OCI-LY3 (cell line): ENCODE measurements at regions not wholly inside any gene's neighbourhood (a gene's known extent, or its start where the extent isn't known, plus 50 kb on each side); places are given as distances from the start of the nearest gene placed in this dataset.

Experiments
- H2AFZ ChIP-seq: fragments of 200-600, 300-600 bp; shearing (Covaris generic); 2 replicates; pipeline ENCODE4 v1.6.0; 2014; ENCODE audit warnings: antibody characterized with exemption, low read depth, low read length
- H3K27ac ChIP-seq: fragments of 200-600, 300-600 bp; sonication (generic); 2 replicates; pipeline ENCODE4 v1.5.1; 2014; ENCODE audit warnings: mild to moderate bottlenecking, low read length, moderate library complexity, mixed read lengths
- H3K27me3 ChIP-seq: fragments of 200-600, 300-600 bp; sonication (generic); 2 replicates; pipeline ENCODE4 v1.6.1; 2014; ENCODE audit warnings: low read depth, low read length, mixed read lengths
- H3K36me3 ChIP-seq: fragments of 200-600, 300-600 bp; sonication (generic); replicated peaks from 2 replicates; pipeline ENCODE3; 2014; ENCODE audit warnings: low read depth, low read length, mixed read lengths
- H3K4me1 ChIP-seq: fragments of 300-600, 200-600 bp; sonication (generic); 2 replicates; pipeline ENCODE4 v1.6.1; 2014; ENCODE audit warnings: low read length, mixed read lengths
- H3K4me2 ChIP-seq: fragments of 200-600, 300-600 bp; sonication (generic); 2 replicates; pipeline ENCODE4 v1.6.1; 2014; ENCODE audit warnings: low read length, mixed read lengths
- H3K4me3 ChIP-seq: fragments of 300-600, 200-600 bp; sonication (generic); 2 replicates; pipeline ENCODE4 v1.5.1; 2014; ENCODE audit warnings: antibody characterized with exemption, mild to moderate bottlenecking, low read length, moderate library complexity
- H3K79me2 ChIP-seq: fragments of 300-600, 200-600 bp; shearing (Covaris generic); 2 replicates; pipeline ENCODE4 v1.6.1; 2014; ENCODE audit warnings: mild to moderate bottlenecking, low read length, mixed read lengths
- H3K9ac ChIP-seq: fragments of 300-600, 200-600 bp; shearing (Covaris generic); 2 replicates; pipeline ENCODE4 v1.6.0; 2014; ENCODE audit warnings: mild to moderate bottlenecking, low read length, moderate library complexity
- H3K9me3 ChIP-seq: fragments of 200-600, 300-600 bp; shearing (Covaris generic); 2 replicates; pipeline ENCODE4 v1.6.1; 2014; ENCODE audit warnings: low read length, mixed read lengths; ENCODE audit not compliant: insufficient read depth
- H4K20me1 ChIP-seq: fragments of 200-600, 300-600 bp; sonication (generic); 2 replicates; pipeline ENCODE4 v1.6.1; 2016; ENCODE audit warnings: low read length, mixed read lengths; ENCODE audit not compliant: insufficient read depth
- CTCF ChIP-seq: fragments of 200-600, 300-600 bp; sonication (generic); IDR thresholded peaks from 2 replicates; pipeline ENCODE4 v1.5.1; 2014; ENCODE audit warnings: antibody characterized with exemption, low read length, low read depth
- EZH2phosphoT487 ChIP-seq: fragments of 200-600 bp; shearing (Covaris generic); IDR thresholded peaks from 2 replicates; pipeline ENCODE4 v1.6.1; 2018; ENCODE audit warnings: antibody characterized with exemption, mixed run types, low read depth

- no peaks in the 10 kb centered on the region for H3K4me1 ChIP-seq
- H3K9me3 ChIP-seq = no peaks in the 10 kb centered on the region
- H3K9ac ChIP-seq = no peak overlapping the region
- H3K79me2 ChIP-seq = no peaks in the 10 kb centered on the region
- no peak overlapping the region for H3K4me2 ChIP-seq
- no peaks in the 10 kb centered on the region for H4K20me1 ChIP-seq
- H3K27ac ChIP-seq = no peak overlapping the region
- H3K4me3 ChIP-seq = no peak overlapping the region
- no peak for TF ChIP-seq EZH2phosphoT487
- TF ChIP-seq CTCF = no peak
- H3K36me3 ChIP-seq = no peaks in the 10 kb centered on the region
- no peak overlapping the region for H2AFZ ChIP-seq
- no peaks in the 10 kb centered on the region for H3K27me3 ChIP-seq
Measured at GRCh38 chr4:14925471-14925870, 76.8 kb upstream of the CPEB2 start.

- Histone ChIP-seq H3K9me3 (no peaks in the 10 kb centered on the region), H3K27me3 (no peaks in the 10 kb centered on the region), H3K79me2 (no peaks in the 10 kb centered on the region), H3K4me1 (no peaks in the 10 kb centered on the region), H3K4me3 (no peak overlapping the region), H4K20me1 (no peaks in the 10 kb centered on the region), H3K4me2 (no peak overlapping the region), H2AFZ (no peak overlapping the region), H3K36me3 (no peaks in the 10 kb centered on the region), H3K9ac (no peak overlapping the region), H3K27ac (no peak overlapping the region)
- no peak for TF ChIP-seq CTCF
- TF ChIP-seq EZH2phosphoT487 = no peak
Measured at GRCh38 chr4:14926368-14926767, 75.9 kb upstream of the CPEB2 start.

GRCh38 chr4:14928035-14928434 lies 74.2 kb upstream of the CPEB2 start:
- H3K9me3 ChIP-seq = no peaks in the 10 kb centered on the region
- H2AFZ ChIP-seq = no peak overlapping the region
- no peak overlapping the region for H3K9ac ChIP-seq
- H3K79me2 ChIP-seq = no peaks in the 10 kb centered on the region
- no peak overlapping the region for H3K4me2 ChIP-seq
- no peaks in the 10 kb centered on the region for H4K20me1 ChIP-seq
- H3K27me3 ChIP-seq = no peaks in the 10 kb centered on the region
- H3K27ac ChIP-seq = no peak overlapping the region
- H3K36me3 ChIP-seq = no peaks in the 10 kb centered on the region
- H3K4me1 ChIP-seq = no peaks in the 10 kb centered on the region
- H3K4me3 ChIP-seq = no peak overlapping the region
- TF ChIP-seq CTCF (no peak), EZH2phosphoT487 (no peak)

- no peaks in the 10 kb centered on the region for H3K4me1 ChIP-seq
- H3K79me2 ChIP-seq = no peaks in the 10 kb centered on the region
- no peak overlapping the region for H3K27ac ChIP-seq
- no peaks in the 10 kb centered on the region for H3K27me3 ChIP-seq
- no peak overlapping the region for H3K9ac ChIP-seq
- no peak overlapping the region for H2AFZ ChIP-seq
- H3K4me2 ChIP-seq = no peak overlapping the region
- no peaks in the 10 kb centered on the region for H4K20me1 ChIP-seq
- H3K9me3 ChIP-seq = no peaks in the 10 kb centered on the region
- H3K4me3 ChIP-seq = no peak overlapping the region
- TF ChIP-seq EZH2phosphoT487 (no peak), CTCF (no peak)
- H3K36me3 ChIP-seq = no peaks in the 10 kb centered on the region
Measured at GRCh38 chr4:14929669-14930068, 72.6 kb upstream of the CPEB2 start.
